Endothelial cell of umbilical vein (primary cell): ENCODE measurements at regions not wholly inside any gene's neighbourhood (a gene's known extent, or its start where the extent isn't known, plus 50 kb on each side); places are given as distances from the start of the nearest gene placed in this dataset.

Source experiments
- BruUV-seq: library from RNA; stranded (reverse); fragments of 400-500 nt; replicated peaks from 2 replicates; lab custom pipeline; 2021; lab: Mats Ljungman, UMichigan
- CTCF ChIA-PET: fragments of 300-600, 350-600 bp; sonication (Branson Sonifier 250); formaldehyde crosslinking; loops from one replicate; lab custom pipeline; 2021; ENCODE audit warnings: antibody characterized with exemption, inconsistent platforms; lab: Charles Lee
- POLR2A ChIA-PET: fragments of 300-600, 350-600 bp; sonication (Branson Sonifier 250); formaldehyde crosslinking; loops from one replicate; lab custom pipeline; 2021; ENCODE audit warnings: antibody characterized with exemption, inconsistent platforms; lab: Charles Lee
- DNase-seq: peaks from one replicate; pipeline ENCODE4 v3.0.0-alpha.2; 2011; ENCODE audit warnings: low read depth, low spot score
- FAIRE-seq: peaks from 2 replicates; lab custom pipeline; 2011; peaks lifted over from hg19 to GRCh38; lab: Jason Lieb, UNC
- H2AFZ ChIP-seq: 2 replicates; pipeline ENCODE4 v1.6.0; 2012; ENCODE audit warnings: low read depth, low read length, control low read depth, inconsistent platforms
- H3K27ac ChIP-seq: 2 replicates; pipeline ENCODE4 v1.5.1; 2011; ENCODE audit warnings: low read depth, mild to moderate bottlenecking, control low read depth, low read length, moderate library complexity; ENCODE audit not compliant: insufficient read depth
- H3K27me3 ChIP-seq, 2 experiments: 2 replicates each; pipeline versions ENCODE4 v1.6.0 to v1.6.1; 2011; ENCODE audit warnings: low read length in 2 of 2, mixed read lengths in 1 of 2; ENCODE audit not compliant: control insufficient read depth in 2 of 2, insufficient read depth in 2 of 2
- H3K36me3 ChIP-seq, 2 experiments: 2 replicates in 1 of 2; 3 replicates in 1 of 2; pipeline ENCODE4 v1.5.1; 2011; ENCODE audit warnings: low read length in 2 of 2, mild to moderate bottlenecking in 1 of 2, moderate library complexity in 1 of 2; ENCODE audit not compliant: control insufficient read depth in 2 of 2, insufficient read depth in 2 of 2; ENCODE audit errors: extremely low read depth in 1 of 2
- H3K4me1 ChIP-seq: 3 replicates; pipeline ENCODE4 v1.5.1; 2011; ENCODE audit warnings: mild to moderate bottlenecking, low read length; ENCODE audit not compliant: control insufficient read depth, insufficient read depth; ENCODE audit errors: extremely low read depth
- H3K4me2 ChIP-seq: 2 replicates; pipeline ENCODE4 v1.6.1; 2011; ENCODE audit warnings: low read length, control low read depth, mixed read lengths; ENCODE audit not compliant: insufficient read depth
- H3K4me3 ChIP-seq, 3 experiments: fragments of 200-600 bp in 1 of 3; sonication (generic), shearing (Covaris generic) in 1 of 3; replicated peaks in 1 of 3; 2 replicates each; pipeline ENCODE4 v1.5.1; 2011 to 2016; ENCODE audit warnings: control low read depth in 3 of 3, low read length in 3 of 3, mild to moderate bottlenecking in 2 of 3, inconsistent platforms in 1 of 3, low read depth in 1 of 3, moderate library complexity in 1 of 3; ENCODE audit not compliant: insufficient read depth in 1 of 3
- H3K79me2 ChIP-seq: 2 replicates; pipeline ENCODE4 v1.6.0; 2012; ENCODE audit warnings: low read length, inconsistent platforms; ENCODE audit not compliant: control insufficient read depth, insufficient read depth
- H3K9ac ChIP-seq: replicated peaks from 2 replicates; pipeline ENCODE3; 2011; ENCODE audit warnings: low read length, control low read depth; ENCODE audit not compliant: insufficient read depth; ENCODE audit errors: extremely low read depth
- H3K9me1 ChIP-seq: replicated peaks from 3 replicates; pipeline ENCODE4 v1.6.0; 2011; ENCODE audit warnings: mild to moderate bottlenecking, low read length; ENCODE audit not compliant: control insufficient read depth, insufficient read depth; ENCODE audit errors: extremely low read depth
- H3K9me3 ChIP-seq: replicated peaks from 2 replicates; pipeline ENCODE4 v1.5.1; 2012; ENCODE audit warnings: low read length, inconsistent platforms; ENCODE audit not compliant: control insufficient read depth, insufficient read depth
- H4K20me1 ChIP-seq: replicated peaks from 2 replicates; pipeline ENCODE3; 2011; ENCODE audit warnings: mild to moderate bottlenecking, low read length; ENCODE audit not compliant: control insufficient read depth, insufficient read depth; ENCODE audit errors: extremely low read depth
- EZH2 ChIP-seq: IDR thresholded peaks from 2 replicates; pipeline ENCODE4 v1.6.1; 2012; ENCODE audit warnings: borderline replicate concordance, low read depth, mild to moderate bottlenecking, moderate library complexity, low read length, inconsistent platforms; ENCODE audit not compliant: severe bottlenecking
- FOS ChIP-seq: IDR thresholded peaks from 2 replicates; pipeline ENCODE4 v1.6.1; 2011; ENCODE audit warnings: mild to moderate bottlenecking, low read length, moderate library complexity, borderline replicate concordance; ENCODE audit not compliant: insufficient read depth
- GATA2 ChIP-seq: IDR thresholded peaks from 2 replicates; pipeline ENCODE4 v1.7.0; 2011; ENCODE audit warnings: low read depth, mild to moderate bottlenecking, moderate library complexity, mixed read lengths, low read length; ENCODE audit not compliant: insufficient read length, insufficient read depth
- JUN ChIP-seq: IDR thresholded peaks from 2 replicates; pipeline ENCODE4 v1.6.1; 2011; ENCODE audit warnings: borderline replicate concordance, low read depth; ENCODE audit not compliant: insufficient read length, insufficient read depth
- MYC ChIP-seq: IDR thresholded peaks from one replicate; pipeline ENCODE4 v1.6.1; 2011; ENCODE audit warnings: mild to moderate bottlenecking, low read depth, low read length
- POLR2A ChIP-seq: IDR thresholded peaks from 2 replicates; pipeline ENCODE4 v1.6.1; 2012; ENCODE audit warnings: low read depth, mild to moderate bottlenecking, control low read depth, low read length
- POLR2AphosphoS5 ChIP-seq: IDR thresholded peaks from 2 replicates; pipeline ENCODE4 v1.6.1; 2012; ENCODE audit warnings: low read depth, mild to moderate bottlenecking, control low read depth, low read length, moderate library complexity; ENCODE audit not compliant: insufficient read depth
- dilution Hi-C: fragments of 300-500 bp; cut with MboI; formaldehyde crosslinking; loops from one replicate; pipeline ENCODE4 v1.15.0; 2019; ENCODE audit warnings: low sequenced_read_pairs; ENCODE audit not compliant: extremely low pct_ligation_motif_present
- intact Hi-C: fragments of 100-400 bp; cut with micrococcal nuclease; formaldehyde crosslinking; loops from one replicate; pipeline ENCODE4 v1.10.0; 2022
- TF ChIP-seq, protein P1 (sequence below), 2 donors: IDR thresholded peaks; 1 replicate in 1 of 2; 2 replicates in 1 of 2; pipeline ENCODE4 v1.5.1; 2011; ENCODE audit warnings: low read length in 2 of 2, mild to moderate bottlenecking in 2 of 2, moderate library complexity in 2 of 2, control low read depth in 1 of 2, inconsistent platforms in 1 of 2, low read depth in 1 of 2; ENCODE audit not compliant: insufficient read depth in 1 of 2; ENCODE audit errors: extremely low read depth in 1 of 2
- TF ChIP-seq, protein P2 (sequence below): IDR thresholded peaks from 2 replicates; pipeline ENCODE4 v1.6.1; 2011; ENCODE audit not compliant: insufficient read depth, insufficient read length

- POLR2A ChIA-PET, result no interaction called here
- no peak for DNase-seq
- FAIRE-seq, result no peak
- no peaks in the 10 kb centered on the region for H4K20me1 ChIP-seq
- CTCF ChIA-PET, result no interaction called here
- H3K9me3 ChIP-seq, result peaks cover 2% of the 10 kb centered on the region
- no peaks in the 10 kb centered on the region for H3K9me1 ChIP-seq
- H2AFZ ChIP-seq, result no peak overlapping the region
- no peaks in the 10 kb centered on the region for H3K36me3 ChIP-seq
- no peak overlapping the region for H3K4me2 ChIP-seq
- dilution Hi-C loops (no loop called here), intact Hi-C loops (no loop called here)
- no peaks in the 10 kb centered on the region for H3K27me3 ChIP-seq
- no TSS peak for BruUV-seq
- TF ChIP-seq MYC (no peak), GATA2 (no peak), FOS (no peak), JUN (no peak), EZH2 (no peak), POLR2A (no peak), POLR2AphosphoS5 (no peak)
- TF ChIP-seq, protein P1, sequence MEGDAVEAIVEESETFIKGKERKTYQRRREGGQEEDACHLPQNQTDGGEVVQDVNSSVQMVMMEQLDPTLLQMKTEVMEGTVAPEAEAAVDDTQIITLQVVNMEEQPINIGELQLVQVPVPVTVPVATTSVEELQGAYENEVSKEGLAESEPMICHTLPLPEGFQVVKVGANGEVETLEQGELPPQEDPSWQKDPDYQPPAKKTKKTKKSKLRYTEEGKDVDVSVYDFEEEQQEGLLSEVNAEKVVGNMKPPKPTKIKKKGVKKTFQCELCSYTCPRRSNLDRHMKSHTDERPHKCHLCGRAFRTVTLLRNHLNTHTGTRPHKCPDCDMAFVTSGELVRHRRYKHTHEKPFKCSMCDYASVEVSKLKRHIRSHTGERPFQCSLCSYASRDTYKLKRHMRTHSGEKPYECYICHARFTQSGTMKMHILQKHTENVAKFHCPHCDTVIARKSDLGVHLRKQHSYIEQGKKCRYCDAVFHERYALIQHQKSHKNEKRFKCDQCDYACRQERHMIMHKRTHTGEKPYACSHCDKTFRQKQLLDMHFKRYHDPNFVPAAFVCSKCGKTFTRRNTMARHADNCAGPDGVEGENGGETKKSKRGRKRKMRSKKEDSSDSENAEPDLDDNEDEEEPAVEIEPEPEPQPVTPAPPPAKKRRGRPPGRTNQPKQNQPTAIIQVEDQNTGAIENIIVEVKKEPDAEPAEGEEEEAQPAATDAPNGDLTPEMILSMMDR (IDR thresholded peaks at IDR 0.05; ENCODE audit: extremely low read depth in 1 of 2, insufficient read depth in 1 of 2, low read depth in 1 of 2, low read length in 2 of 2), result no peak
- TF ChIP-seq, protein P2, sequence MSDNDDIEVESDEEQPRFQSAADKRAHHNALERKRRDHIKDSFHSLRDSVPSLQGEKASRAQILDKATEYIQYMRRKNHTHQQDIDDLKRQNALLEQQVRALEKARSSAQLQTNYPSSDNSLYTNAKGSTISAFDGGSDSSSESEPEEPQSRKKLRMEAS, result no peak
- no peak overlapping the region for H3K4me3 ChIP-seq
- H3K27ac ChIP-seq, result no peak overlapping the region
- H3K9ac ChIP-seq, result no peak overlapping the region
- no peaks in the 10 kb centered on the region for H3K4me1 ChIP-seq
- H3K79me2 ChIP-seq, result no peaks in the 10 kb centered on the region
Observed at GRCh38 chr2:147293991-147294824, 550.6 kb upstream of the ACVR2A start.
